Right lobe of liver (tissue), 6 donors: ENCODE measurements at regions not wholly inside any gene's neighbourhood (a gene's known extent, or its start where the extent isn't known, plus 50 kb on each side); places are given as distances from the start of the nearest gene placed in this dataset.
"Not testable (repeated sequence)": the region's sequence is repeated elsewhere in the genome, so short reads cannot be mapped to it uniquely, and the experiment has no call there.

Experiments
- ATAC-seq, 4 donors: fragments of 200-7000 bp; cut with Tn5 transposase; one replicate each; pipeline ENCODE4 v1.9.1; 2020; ENCODE audit warnings: mild to moderate bottlenecking in 4 of 4, moderate library complexity in 4 of 4
- DNase-seq, 3 donors: peaks; one replicate each; pipeline ENCODE4 v3.0.0-alpha.2; 2020
- H3K27ac ChIP-seq, 3 donors: fragments of 200-600 bp; one replicate each; pipeline ENCODE4 v1.8.0; 2022
- H3K27me3 ChIP-seq, 2 donors: fragments of 200-600 bp; one replicate each; pipeline ENCODE4 v1.8.0; 2022
- H3K36me3 ChIP-seq, 4 donors: fragments of 200-600 bp; sonication (generic) in 1 of 4; one replicate each; pipeline versions ENCODE4 v1.5.1 to v1.8.0; 2017 to 2022; ENCODE audit warnings: control low read depth in 1 of 4
- H3K4me1 ChIP-seq, 4 donors: fragments of 200-600 bp; sonication (generic) in 1 of 4; one replicate each; pipeline versions ENCODE4 v1.5.1 to v1.8.0; 2017 to 2022; ENCODE audit warnings: control low read depth in 1 of 4
- H3K4me3 ChIP-seq, 3 donors: fragments of 200-600 bp; one replicate each; pipeline ENCODE4 v1.8.0; 2022
- H3K9me3 ChIP-seq, 4 donors: fragments of 200-600 bp; sonication (generic) in 1 of 4; one replicate each; pipeline versions ENCODE4 v1.5.1 to v1.8.0; 2017 to 2022; ENCODE audit warnings: control low read depth in 1 of 4
- POLR2A ChIP-seq: fragments of 450-650 bp; IDR thresholded peaks from one replicate; pipeline ENCODE4 v1.6.1; 2017; ENCODE audit warnings: antibody characterized with exemption, mild to moderate bottlenecking
- WGBS: methylation state at CpG from one replicate; pipeline ENCODE4 v1.1.6; 2018; ENCODE audit warnings: low coverage, low lambda C conversion rate; ENCODE audit not compliant: insufficient coverage; ENCODE audit errors: missing lambda C conversion rate; 5-methylcytosine and 5-hydroxymethylcytosine counted together
- intact Hi-C, 2 donors: fragments of 100-400 bp; cut with DNase I; formaldehyde crosslinking; loops; one replicate each; pipeline versions ENCODE4 v1.11.2 to v1.14.1; 2022
- TF ChIP-seq, protein P1 (sequence below), 4 donors: fragments of 200-600 bp in 3 of 4; fragments of 450-650 bp in 1 of 4; IDR thresholded peaks; one replicate each; pipeline versions ENCODE4 v1.5.1 to v1.8.0; 2016 to 2022; ENCODE audit warnings: antibody characterized with exemption in 4 of 4, mild to moderate bottlenecking in 2 of 4
- donor health status: DM: no; HTN: yes; CAD: no.
- donor health status: DM: no; HTN: no; CAD: no.
- donor health status: DM: no; HTN: no; CAD: no.
- donor health status: DM: no; HTN: yes; CAD: no.
- donor health status: DM: no; HTN: yes; CAD: no.

- no peaks in the 10 kb centered on the region for H3K9me3 ChIP-seq
- intact Hi-C loops: no loop called here
- H3K4me1 ChIP-seq: no peaks in the 10 kb centered on the region
- ATAC-seq (no peak), DNase-seq (no peak)
- no peak overlapping the region for H3K4me3 ChIP-seq
- no peak overlapping the region for H3K27ac ChIP-seq
- no peaks in the 10 kb centered on the region for H3K27me3 ChIP-seq
- WGBS: no CpG with 5 or more reads among the region's 8 CpGs
- no peaks in the 10 kb centered on the region for H3K36me3 ChIP-seq
- no peak for TF ChIP-seq POLR2A
- TF ChIP-seq, protein P1, sequence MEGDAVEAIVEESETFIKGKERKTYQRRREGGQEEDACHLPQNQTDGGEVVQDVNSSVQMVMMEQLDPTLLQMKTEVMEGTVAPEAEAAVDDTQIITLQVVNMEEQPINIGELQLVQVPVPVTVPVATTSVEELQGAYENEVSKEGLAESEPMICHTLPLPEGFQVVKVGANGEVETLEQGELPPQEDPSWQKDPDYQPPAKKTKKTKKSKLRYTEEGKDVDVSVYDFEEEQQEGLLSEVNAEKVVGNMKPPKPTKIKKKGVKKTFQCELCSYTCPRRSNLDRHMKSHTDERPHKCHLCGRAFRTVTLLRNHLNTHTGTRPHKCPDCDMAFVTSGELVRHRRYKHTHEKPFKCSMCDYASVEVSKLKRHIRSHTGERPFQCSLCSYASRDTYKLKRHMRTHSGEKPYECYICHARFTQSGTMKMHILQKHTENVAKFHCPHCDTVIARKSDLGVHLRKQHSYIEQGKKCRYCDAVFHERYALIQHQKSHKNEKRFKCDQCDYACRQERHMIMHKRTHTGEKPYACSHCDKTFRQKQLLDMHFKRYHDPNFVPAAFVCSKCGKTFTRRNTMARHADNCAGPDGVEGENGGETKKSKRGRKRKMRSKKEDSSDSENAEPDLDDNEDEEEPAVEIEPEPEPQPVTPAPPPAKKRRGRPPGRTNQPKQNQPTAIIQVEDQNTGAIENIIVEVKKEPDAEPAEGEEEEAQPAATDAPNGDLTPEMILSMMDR (IDR thresholded peaks at IDR 0.05): no peak
Measured at GRCh38 chr5:78719504-78720219, 71.1 kb upstream of the LHFPL2 start.

GRCh38 chr5:78718824-78719223 is 70.3 kb upstream of the LHFPL2 start:
- no peaks in the 10 kb centered on the region for H3K4me1 ChIP-seq
- DNase-seq: no peak
- no peaks in the 10 kb centered on the region for H3K36me3 ChIP-seq
- no peaks in the 10 kb centered on the region for H3K9me3 ChIP-seq
- intact Hi-C loops: no loop called here
- H3K27me3 ChIP-seq: no peaks in the 10 kb centered on the region
- ATAC-seq: no peak
- no peak for TF ChIP-seq POLR2A
- TF ChIP-seq, protein P1 (IDR thresholded peaks at IDR 0.05): no peak
- no peak overlapping the region for H3K27ac ChIP-seq
- 100% methylated on average over 1 of the region's 1 CpG for WGBS
- H3K4me3 ChIP-seq: no peak overlapping the region

GRCh38 chr5:78717674-78718584 is 69.4 kb upstream of the LHFPL2 start:
- WGBS: 76% methylated on average over 15 of the region's 15 CpGs
- Histone ChIP-seq H3K36me3 (no peaks in the 10 kb centered on the region), H3K27me3 (no peaks in the 10 kb centered on the region), H3K27ac (no peak overlapping the region), H3K4me1 (no peaks in the 10 kb centered on the region), H3K9me3 (no peaks in the 10 kb centered on the region), H3K4me3 (no peak overlapping the region)
- ATAC-seq: no peak
- TF ChIP-seq, protein P1 (IDR thresholded peaks at IDR 0.05): no peak
- no peak for TF ChIP-seq POLR2A
- no peak for DNase-seq
- intact Hi-C loops: no loop called here

GRCh38 chr5:78716206-78716605 is 67.6 kb upstream of the LHFPL2 start:
- Histone ChIP-seq H3K4me3 (no peak overlapping the region), H3K9me3 (no peaks in the 10 kb centered on the region), H3K4me1 (no peaks in the 10 kb centered on the region), H3K27ac (no peak overlapping the region), H3K36me3 (no peaks in the 10 kb centered on the region), H3K27me3 (no peaks in the 10 kb centered on the region)
- no peak for TF ChIP-seq POLR2A
- TF ChIP-seq, protein P1 (IDR thresholded peaks at IDR 0.05): no peak
- 89% methylated on average over 1 of the region's 1 CpG for WGBS
- intact Hi-C loops: no loop called here
- DNase-seq: no peak
- ATAC-seq: no peak

DNA sequence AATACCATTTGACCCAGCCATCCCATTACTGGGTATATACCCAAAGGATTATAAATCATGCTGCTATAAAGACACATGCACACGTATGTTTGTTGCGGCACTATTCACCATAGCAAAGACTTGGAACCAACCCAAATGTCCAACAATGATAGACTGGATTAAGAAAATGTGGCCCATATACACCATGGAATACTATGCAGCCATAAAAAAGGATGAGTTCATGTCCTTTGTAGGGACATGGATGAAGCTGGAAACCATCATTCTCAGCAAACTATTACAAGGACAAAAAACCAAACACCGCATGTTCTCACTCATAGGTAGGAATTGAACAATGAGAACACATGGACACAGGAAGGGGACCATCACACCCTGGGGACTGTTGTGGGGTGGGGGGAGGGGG is 66.8 kb upstream of the LHFPL2 start:
- DNase-seq, H3K4me1 ChIP-seq, H3K4me3 ChIP-seq, intact Hi-C loops, ATAC-seq, H3K27me3 ChIP-seq, H3K9me3 ChIP-seq, H3K36me3 ChIP-seq, H3K27ac ChIP-seq: not testable (repeated sequence)
- 91% methylated on average over 2 of the region's 3 CpGs for WGBS

- H3K27me3 ChIP-seq, H3K27ac ChIP-seq, H3K4me1 ChIP-seq, DNase-seq, intact Hi-C loops, ATAC-seq, H3K36me3 ChIP-seq, H3K9me3 ChIP-seq, H3K4me3 ChIP-seq: not testable (repeated sequence)
Measured at GRCh38 chr5:78711670-78712069, 63.1 kb upstream of the LHFPL2 start.

GRCh38 chr5:78709729-78710430 is 61.3 kb upstream of the LHFPL2 start:
- intact Hi-C loops, H3K9me3 ChIP-seq, H3K27me3 ChIP-seq, ATAC-seq, H3K27ac ChIP-seq, DNase-seq, H3K4me1 ChIP-seq, H3K4me3 ChIP-seq, H3K36me3 ChIP-seq: not testable (repeated sequence)
- 79% methylated on average over 5 of the region's 18 CpGs for WGBS
